HG02973 (cell line): ENCODE measurements at regions not wholly inside any gene's neighbourhood (a gene's known extent, or its start where the extent isn't known, plus 50 kb on each side); places are given as distances from the start of the nearest gene placed in this dataset.
A peak's percentile ranks its signal among the peaks of the same experiment; 100 is the strongest.

Experiments used
- ATAC-seq: cut with Tn5 transposase; IDR thresholded peaks from one replicate; pipeline ENCODE4 v1.9.1; 2021; ENCODE audit warnings: moderate library complexity; ENCODE audit not compliant: unreplicated experiment

GRCh38 chr5:117486879-117487391 is 912.3 kb upstream of the SEMA6A start:
- ATAC-seq = no peak

GRCh38 chr5:117486261-117486660 is 911.6 kb upstream of the SEMA6A start:
- no peak for ATAC-seq

- no peak for ATAC-seq
These were observed 901.3 kb upstream of the SEMA6A start for GRCh38 chr5:117475919-117476318.

- ATAC-seq = no peak
These were observed 898.5 kb upstream of the SEMA6A start for GRCh38 chr5:117473165-117473564.

GRCh38 chr5:117463881-117464570 is 889.4 kb upstream of the SEMA6A start:
- ATAC-seq = no peak

GRCh38 chr5:117461966-117462365 is 887.3 kb upstream of the SEMA6A start:
- no peak for ATAC-seq

- no peak for ATAC-seq
These were observed 886.8 kb upstream of the SEMA6A start for GRCh38 chr5:117461403-117461802.

- ATAC-seq = no peak
These were observed 883.0 kb upstream of the SEMA6A start for GRCh38 chr5:117457656-117458055.

- no peak for ATAC-seq
These were observed 882.3 kb upstream of the SEMA6A start for GRCh38 chr5:117456866-117457470.

- peak; percentile 42 for ATAC-seq
These were observed 880.9 kb upstream of the SEMA6A start for GRCh38 chr5:117455236-117456233.

GRCh38 chr5:117454716-117455212 is 880.1 kb upstream of the SEMA6A start:
- peak; percentile 95 for ATAC-seq

- ATAC-seq = no peak
These were observed 862.2 kb upstream of the SEMA6A start for GRCh38 chr5:117436846-117437245.

- no peak for ATAC-seq
These were observed 860.6 kb upstream of the SEMA6A start for GRCh38 chr5:117435203-117435602.

- ATAC-seq = no peak
These were observed 859.6 kb upstream of the SEMA6A start for GRCh38 chr5:117434254-117434653.

GRCh38 chr5:117433818-117434217 is 859.2 kb upstream of the SEMA6A start:
- ATAC-seq = no peak

GRCh38 chr5:117431091-117431490 is 856.5 kb upstream of the SEMA6A start:
- ATAC-seq = no peak

GRCh38 chr5:117425163-117425562 is 850.5 kb upstream of the SEMA6A start:
- no peak for ATAC-seq

- ATAC-seq = no peak
These were observed 849.9 kb upstream of the SEMA6A start for GRCh38 chr5:117424559-117424958.

GRCh38 chr5:117417501-117417900 is 842.9 kb upstream of the SEMA6A start:
- ATAC-seq = no peak

GRCh38 chr5:117414926-117415325 is 840.3 kb upstream of the SEMA6A start:
- ATAC-seq = no peak

- ATAC-seq = no peak
These were observed 837.1 kb upstream of the SEMA6A start for GRCh38 chr5:117411701-117412100.
